Right lobe of liver (tissue), 4 donors: ENCODE measurements at regions not wholly inside any gene's neighbourhood (a gene's known extent, or its start where the extent isn't known, plus 50 kb on each side); places are given as distances from the start of the nearest gene placed in this dataset.
"Not testable (repeated sequence)": the region's sequence is repeated elsewhere in the genome, so short reads cannot be mapped to it uniquely, and the experiment has no call there.

Source experiments
- POLR2A ChIP-seq: fragments of 450-650 bp; IDR thresholded peaks from one replicate; pipeline ENCODE4 v1.6.1; 2017; ENCODE audit warnings: antibody characterized with exemption, mild to moderate bottlenecking
- TF ChIP-seq, protein P1 (sequence below), 4 donors: fragments of 200-600 bp in 3 of 4; fragments of 450-650 bp in 1 of 4; IDR thresholded peaks; one replicate each; pipeline versions ENCODE4 v1.5.1 to v1.8.0; 2016 to 2022; ENCODE audit warnings: antibody characterized with exemption in 4 of 4, mild to moderate bottlenecking in 2 of 4
- donor health status: DM: no; HTN: no; CAD: no.
- donor health status: DM: no; HTN: no; CAD: no.
- donor health status: DM: no; HTN: yes; CAD: no.

GRCh38 chr3:156043832-156044633, 76.3 kb upstream of the KCNAB1 start:
- TF ChIP-seq, protein P1, sequence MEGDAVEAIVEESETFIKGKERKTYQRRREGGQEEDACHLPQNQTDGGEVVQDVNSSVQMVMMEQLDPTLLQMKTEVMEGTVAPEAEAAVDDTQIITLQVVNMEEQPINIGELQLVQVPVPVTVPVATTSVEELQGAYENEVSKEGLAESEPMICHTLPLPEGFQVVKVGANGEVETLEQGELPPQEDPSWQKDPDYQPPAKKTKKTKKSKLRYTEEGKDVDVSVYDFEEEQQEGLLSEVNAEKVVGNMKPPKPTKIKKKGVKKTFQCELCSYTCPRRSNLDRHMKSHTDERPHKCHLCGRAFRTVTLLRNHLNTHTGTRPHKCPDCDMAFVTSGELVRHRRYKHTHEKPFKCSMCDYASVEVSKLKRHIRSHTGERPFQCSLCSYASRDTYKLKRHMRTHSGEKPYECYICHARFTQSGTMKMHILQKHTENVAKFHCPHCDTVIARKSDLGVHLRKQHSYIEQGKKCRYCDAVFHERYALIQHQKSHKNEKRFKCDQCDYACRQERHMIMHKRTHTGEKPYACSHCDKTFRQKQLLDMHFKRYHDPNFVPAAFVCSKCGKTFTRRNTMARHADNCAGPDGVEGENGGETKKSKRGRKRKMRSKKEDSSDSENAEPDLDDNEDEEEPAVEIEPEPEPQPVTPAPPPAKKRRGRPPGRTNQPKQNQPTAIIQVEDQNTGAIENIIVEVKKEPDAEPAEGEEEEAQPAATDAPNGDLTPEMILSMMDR (IDR thresholded peaks at IDR 0.05): peak; percentile 50 to 72 (median 59)
- not testable (repeated sequence) for TF ChIP-seq POLR2A
